SU-DHL-6 (cell line): ENCODE measurements at regions not wholly inside any gene's neighbourhood (a gene's known extent, or its start where the extent isn't known, plus 50 kb on each side); places are given as distances from the start of the nearest gene placed in this dataset.

Source experiments
- H2AFZ ChIP-seq: fragments of 200-600 bp; sonication (generic); 2 replicates; pipeline ENCODE4 v1.6.1; 2014; ENCODE audit warnings: low read depth, mild to moderate bottlenecking, moderate library complexity, mixed read lengths, antibody characterized with exemption, low read length; ENCODE audit not compliant: severe bottlenecking
- H3F3A ChIP-seq: fragments of 200-600 bp; shearing (Covaris generic); 2 replicates; pipeline ENCODE4 v1.6.0; 2016; ENCODE audit warnings: antibody characterized with exemption, mild to moderate bottlenecking; ENCODE audit not compliant: insufficient read depth
- H3K27ac ChIP-seq: fragments of 200-600 bp; sonication (generic); 2 replicates; pipeline ENCODE4 v1.5.1; 2016; ENCODE audit warnings: low read depth, mild to moderate bottlenecking, low read length, moderate library complexity, mixed read lengths
- H3K27me3 ChIP-seq: fragments of 200-600 bp; sonication (generic), shearing (Covaris generic); 2 replicates; pipeline ENCODE4 v1.6.0; 2014; ENCODE audit warnings: mild to moderate bottlenecking, low read length
- H3K36me3 ChIP-seq: fragments of 200-600 bp; sonication (generic); 2 replicates; pipeline ENCODE4 v1.6.1; 2014; ENCODE audit warnings: mild to moderate bottlenecking, low read length, mixed read lengths
- H3K4me2 ChIP-seq: fragments of 300-600, 200-600 bp; shearing (Covaris generic), sonication (generic); 2 replicates; pipeline ENCODE4 v1.6.0; 2014; ENCODE audit warnings: low read length, low read depth, mild to moderate bottlenecking; ENCODE audit not compliant: poor library complexity, severe bottlenecking
- H3K4me3 ChIP-seq: fragments of 200-600 bp; sonication (generic); 2 replicates; pipeline ENCODE4 v1.5.1; 2014; ENCODE audit warnings: antibody characterized with exemption, low read length, mild to moderate bottlenecking, mixed read lengths; ENCODE audit not compliant: insufficient read depth, poor library complexity, severe bottlenecking
- H3K79me2 ChIP-seq: fragments of 200-600 bp; sonication (generic); 2 replicates; pipeline ENCODE4 v1.6.1; 2014; ENCODE audit warnings: mild to moderate bottlenecking, low read length, moderate library complexity; ENCODE audit not compliant: insufficient read depth
- H3K9ac ChIP-seq: fragments of 200-600 bp; sonication (generic); 2 replicates; pipeline ENCODE4 v1.7.0; 2014; ENCODE audit warnings: mild to moderate bottlenecking, low read length
- H3K9me2 ChIP-seq: fragments of 200-600 bp; sonication (generic); replicated peaks from 2 replicates; pipeline ENCODE4 v1.6.1; 2014; ENCODE audit warnings: low read length; ENCODE audit not compliant: insufficient read depth
- H3K9me3 ChIP-seq: fragments of 200-600 bp; sonication (generic); 2 replicates; pipeline ENCODE4 v1.6.1; 2014; ENCODE audit warnings: low read length, mixed read lengths; ENCODE audit not compliant: insufficient read depth
- H4K20me1 ChIP-seq: fragments of 200-600 bp; sonication (generic); 2 replicates; pipeline ENCODE4 v1.6.1; 2014; ENCODE audit warnings: low read depth, mild to moderate bottlenecking, antibody characterized with exemption, low read length, moderate library complexity, mixed read lengths
- EZH2phosphoT487 ChIP-seq: fragments of 200-600 bp; sonication (generic), shearing (Covaris generic); conservative IDR thresholded peaks from 2 replicates; pipeline ENCODE4 v1.6.1; 2018; ENCODE audit warnings: mild to moderate bottlenecking, antibody characterized with exemption, low read length, moderate library complexity, mixed read lengths
- TF ChIP-seq, protein P1 (sequence below): fragments of 200-600 bp; sonication (generic); IDR thresholded peaks from one replicate; pipeline ENCODE4 v1.5.1; 2017; ENCODE audit warnings: antibody characterized with exemption, mild to moderate bottlenecking, low read length, moderate library complexity; ENCODE audit not compliant: insufficient read depth, poor library complexity, severe bottlenecking

DNA sequence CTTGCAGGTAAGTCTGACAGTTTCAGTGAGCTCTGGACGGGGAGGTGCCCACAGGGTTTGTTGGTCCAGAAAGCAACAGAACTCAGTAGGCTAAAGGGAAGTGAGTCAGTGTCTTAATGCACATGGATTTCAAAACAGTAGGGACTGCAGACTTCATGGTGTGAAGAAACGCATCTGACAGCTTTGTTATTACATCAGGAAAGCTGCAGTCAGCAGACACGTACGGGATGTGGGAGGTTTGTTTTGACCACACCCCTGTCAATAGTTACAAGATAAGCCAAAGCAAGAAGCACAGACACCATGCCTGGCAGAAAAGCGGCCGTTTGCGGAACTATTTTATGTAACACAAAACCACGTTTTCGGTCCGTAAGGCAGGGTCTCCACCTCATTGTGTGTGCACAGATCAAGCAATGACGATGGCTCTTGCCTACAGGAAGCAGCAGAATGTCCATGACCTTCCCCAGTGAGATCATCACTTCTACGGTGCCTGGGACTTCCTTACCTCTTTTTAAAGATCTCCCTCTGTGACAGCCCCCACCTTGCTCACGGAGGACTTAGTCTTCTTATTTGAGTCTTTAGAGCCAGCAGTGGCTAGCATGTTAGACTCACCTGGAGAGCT, 58.2 kb upstream of the FTH1 start:
- no peaks in the 10 kb centered on the region for H3F3A ChIP-seq
- no peaks in the 10 kb centered on the region for H3K36me3 ChIP-seq
- no peak overlapping the region for H2AFZ ChIP-seq
- H3K79me2 ChIP-seq: no peaks in the 10 kb centered on the region
- no peaks in the 10 kb centered on the region; the same call in 1 of the 2 replicates for H3K27me3 ChIP-seq
- H4K20me1 ChIP-seq: no peaks in the 10 kb centered on the region
- 0 out of 2 replicates have a peak, but pooled peaks cover 7% of the 10 kb centered on the region for H3K9me3 ChIP-seq
- TF ChIP-seq, protein P1, sequence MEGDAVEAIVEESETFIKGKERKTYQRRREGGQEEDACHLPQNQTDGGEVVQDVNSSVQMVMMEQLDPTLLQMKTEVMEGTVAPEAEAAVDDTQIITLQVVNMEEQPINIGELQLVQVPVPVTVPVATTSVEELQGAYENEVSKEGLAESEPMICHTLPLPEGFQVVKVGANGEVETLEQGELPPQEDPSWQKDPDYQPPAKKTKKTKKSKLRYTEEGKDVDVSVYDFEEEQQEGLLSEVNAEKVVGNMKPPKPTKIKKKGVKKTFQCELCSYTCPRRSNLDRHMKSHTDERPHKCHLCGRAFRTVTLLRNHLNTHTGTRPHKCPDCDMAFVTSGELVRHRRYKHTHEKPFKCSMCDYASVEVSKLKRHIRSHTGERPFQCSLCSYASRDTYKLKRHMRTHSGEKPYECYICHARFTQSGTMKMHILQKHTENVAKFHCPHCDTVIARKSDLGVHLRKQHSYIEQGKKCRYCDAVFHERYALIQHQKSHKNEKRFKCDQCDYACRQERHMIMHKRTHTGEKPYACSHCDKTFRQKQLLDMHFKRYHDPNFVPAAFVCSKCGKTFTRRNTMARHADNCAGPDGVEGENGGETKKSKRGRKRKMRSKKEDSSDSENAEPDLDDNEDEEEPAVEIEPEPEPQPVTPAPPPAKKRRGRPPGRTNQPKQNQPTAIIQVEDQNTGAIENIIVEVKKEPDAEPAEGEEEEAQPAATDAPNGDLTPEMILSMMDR: no peak
- TF ChIP-seq EZH2phosphoT487: no peak
- no peak overlapping the region for H3K27ac ChIP-seq
- H3K4me2 ChIP-seq: no peak overlapping the region
- H3K9me2 ChIP-seq: no peaks in the 10 kb centered on the region
- no peak overlapping the region for H3K9ac ChIP-seq
- no peak overlapping the region for H3K4me3 ChIP-seq

DNA sequence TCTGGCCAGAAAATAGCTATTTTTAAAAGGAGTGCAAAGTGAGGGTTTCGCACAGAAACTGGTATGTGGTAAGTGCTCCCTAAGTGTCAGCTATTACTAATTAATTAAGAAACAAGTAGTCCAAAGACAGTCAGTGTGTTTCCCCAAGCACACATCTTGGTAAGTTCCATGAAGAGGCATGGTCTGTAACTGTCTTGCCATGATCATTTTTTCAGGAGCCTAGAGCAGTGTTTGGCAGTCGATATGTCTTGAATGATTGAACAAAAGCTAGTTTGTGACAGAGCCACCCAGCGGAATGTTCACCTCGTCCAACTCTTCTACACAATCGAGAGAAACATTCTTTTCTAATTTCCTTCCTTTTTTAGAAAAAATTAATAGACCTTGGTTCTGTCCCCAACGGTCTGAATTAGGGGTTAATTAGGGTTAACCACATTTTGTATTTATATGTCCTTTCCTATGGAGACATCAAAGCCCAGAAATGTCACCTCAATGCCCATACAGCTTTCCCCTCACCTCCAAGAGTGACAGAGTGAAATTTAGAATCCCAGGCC, 57.6 kb upstream of the FTH1 start:
- no peak overlapping the region for H3K9ac ChIP-seq
- H3K4me2 ChIP-seq: no peak overlapping the region
- no peaks in the 10 kb centered on the region for H3K36me3 ChIP-seq
- H3K9me2 ChIP-seq: no peaks in the 10 kb centered on the region
- H3K27me3 ChIP-seq: no peaks in the 10 kb centered on the region; the same call in 1 of the 2 replicates
- no peaks in the 10 kb centered on the region for H3K79me2 ChIP-seq
- H3K27ac ChIP-seq: no peak overlapping the region
- TF ChIP-seq, protein P1: no peak
- no peak for TF ChIP-seq EZH2phosphoT487
- no peak overlapping the region for H2AFZ ChIP-seq
- H3K4me3 ChIP-seq: no peak overlapping the region
- H3F3A ChIP-seq: no peaks in the 10 kb centered on the region
- H4K20me1 ChIP-seq: no peaks in the 10 kb centered on the region
- 0 out of 2 replicates have a peak, but pooled peaks cover 7% of the 10 kb centered on the region for H3K9me3 ChIP-seq

DNA sequence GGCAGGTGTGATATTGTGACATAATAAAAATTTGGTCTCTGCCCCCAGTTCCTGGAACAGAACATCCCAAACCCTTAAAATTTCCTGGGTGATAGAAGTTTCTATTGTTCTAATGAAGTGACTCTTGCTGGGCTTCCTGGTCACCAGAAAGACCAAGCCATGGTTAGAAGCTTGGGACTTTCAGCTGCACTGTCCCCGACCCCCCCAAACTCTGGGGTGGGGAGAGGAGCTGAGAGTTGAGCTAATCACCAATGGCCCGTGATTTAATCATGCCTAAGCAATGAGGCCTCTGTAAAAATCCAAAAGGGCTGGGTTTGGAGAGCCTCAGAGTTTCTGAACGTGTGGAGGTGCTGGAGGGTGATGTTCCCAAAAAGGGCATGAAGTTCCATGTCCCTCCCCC, 54.8 kb upstream of the FTH1 start:
- H3K36me3 ChIP-seq: no peaks in the 10 kb centered on the region
- H3K4me2 ChIP-seq: no peak overlapping the region
- no peaks in the 10 kb centered on the region for H3F3A ChIP-seq
- H3K9me2 ChIP-seq: no peaks in the 10 kb centered on the region
- no peaks in the 10 kb centered on the region for H4K20me1 ChIP-seq
- H3K27ac ChIP-seq: no peak overlapping the region
- no peaks in the 10 kb centered on the region for H3K79me2 ChIP-seq
- no peak overlapping the region for H3K9ac ChIP-seq
- H3K27me3 ChIP-seq: no peaks in the 10 kb centered on the region; the same call in 1 of the 2 replicates
- TF ChIP-seq, protein P1: no peak
- TF ChIP-seq EZH2phosphoT487: no peak
- H2AFZ ChIP-seq: no peak overlapping the region
- H3K9me3 ChIP-seq: 0 out of 2 replicates have a peak, but pooled peaks cover 7% of the 10 kb centered on the region
- H3K4me3 ChIP-seq: no peak overlapping the region
